ENCODE measurements at regions not wholly inside any gene's neighbourhood (a gene's known extent, or its start where the extent isn't known, plus 50 kb on each side); places are given as distances from the start of the nearest gene placed in this dataset.

DNA sequence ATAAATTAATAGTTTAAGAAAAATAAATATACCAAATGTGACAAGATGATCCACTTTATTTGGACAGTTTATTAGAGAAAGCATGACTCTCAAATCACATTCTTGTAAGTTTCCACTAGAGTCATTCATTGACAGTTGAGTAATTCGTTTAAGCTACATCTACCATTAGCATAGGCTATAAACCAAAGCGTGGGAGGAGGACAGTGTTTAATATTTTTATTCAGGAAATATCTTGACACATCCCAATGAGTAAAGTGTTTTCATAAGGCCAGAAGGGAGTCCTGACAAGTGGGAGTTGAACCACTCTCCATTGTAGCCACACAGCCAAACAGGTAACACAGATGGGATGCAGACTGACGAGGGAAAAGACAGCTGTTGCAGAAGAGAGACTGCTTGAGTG, 386.5 kb upstream of the SEMA3D start:
- ATAC-seq (ENCODE audit: poor library complexity), result no peak
- no peaks in the 10 kb centered on the region for H3K27me3 ChIP-seq (ENCODE audit: control insufficient read depth in 1 of 2, insufficient read depth in 2 of 2, low read length in 2 of 2)
- no peaks in the 10 kb centered on the region for H3K4me1 ChIP-seq (ENCODE audit: insufficient read depth, low read length)
- DNase-seq, result no peak
- no peak overlapping the region for H3K27ac ChIP-seq (ENCODE audit: low read depth in 1 of 2, low read length in 2 of 2)
- H3K9me3 ChIP-seq (ENCODE audit: control insufficient read depth in 1 of 2, insufficient read depth in 1 of 2, low read length in 2 of 2), result peaks cover 0 to 3% of the 10 kb centered on the region in 2 experiments
- no peak overlapping the region for H3K27ac Mint-ChIP-seq
- POLR2A ChIA-PET, result no interaction called here
- no peak overlapping the region for H3K4me3 ChIP-seq (ENCODE audit: low read length)
- H3K4me3 Mint-ChIP-seq, result no peak overlapping the region
- H3K9me3 Mint-ChIP-seq, result no peaks in the 10 kb centered on the region
- H3K27me3 Mint-ChIP-seq, result no peaks in the 10 kb centered on the region
- intact Hi-C loops (cut with DNase I, micrococcal nuclease), result no loop called here
- no peaks in the 10 kb centered on the region for H3K36me3 ChIP-seq (ENCODE audit: insufficient read depth, low read length)
- TF ChIP-seq, protein P1, sequence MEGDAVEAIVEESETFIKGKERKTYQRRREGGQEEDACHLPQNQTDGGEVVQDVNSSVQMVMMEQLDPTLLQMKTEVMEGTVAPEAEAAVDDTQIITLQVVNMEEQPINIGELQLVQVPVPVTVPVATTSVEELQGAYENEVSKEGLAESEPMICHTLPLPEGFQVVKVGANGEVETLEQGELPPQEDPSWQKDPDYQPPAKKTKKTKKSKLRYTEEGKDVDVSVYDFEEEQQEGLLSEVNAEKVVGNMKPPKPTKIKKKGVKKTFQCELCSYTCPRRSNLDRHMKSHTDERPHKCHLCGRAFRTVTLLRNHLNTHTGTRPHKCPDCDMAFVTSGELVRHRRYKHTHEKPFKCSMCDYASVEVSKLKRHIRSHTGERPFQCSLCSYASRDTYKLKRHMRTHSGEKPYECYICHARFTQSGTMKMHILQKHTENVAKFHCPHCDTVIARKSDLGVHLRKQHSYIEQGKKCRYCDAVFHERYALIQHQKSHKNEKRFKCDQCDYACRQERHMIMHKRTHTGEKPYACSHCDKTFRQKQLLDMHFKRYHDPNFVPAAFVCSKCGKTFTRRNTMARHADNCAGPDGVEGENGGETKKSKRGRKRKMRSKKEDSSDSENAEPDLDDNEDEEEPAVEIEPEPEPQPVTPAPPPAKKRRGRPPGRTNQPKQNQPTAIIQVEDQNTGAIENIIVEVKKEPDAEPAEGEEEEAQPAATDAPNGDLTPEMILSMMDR (IDR thresholded peaks at IDR 0.05), result no peak
- CTCF ChIA-PET, result no interaction called here
- H3K4me1 Mint-ChIP-seq (ENCODE audit: low read depth), result no peaks in the 10 kb centered on the region
- no peaks in the 10 kb centered on the region for H3K36me3 Mint-ChIP-seq (ENCODE audit: low read depth)

DNA sequence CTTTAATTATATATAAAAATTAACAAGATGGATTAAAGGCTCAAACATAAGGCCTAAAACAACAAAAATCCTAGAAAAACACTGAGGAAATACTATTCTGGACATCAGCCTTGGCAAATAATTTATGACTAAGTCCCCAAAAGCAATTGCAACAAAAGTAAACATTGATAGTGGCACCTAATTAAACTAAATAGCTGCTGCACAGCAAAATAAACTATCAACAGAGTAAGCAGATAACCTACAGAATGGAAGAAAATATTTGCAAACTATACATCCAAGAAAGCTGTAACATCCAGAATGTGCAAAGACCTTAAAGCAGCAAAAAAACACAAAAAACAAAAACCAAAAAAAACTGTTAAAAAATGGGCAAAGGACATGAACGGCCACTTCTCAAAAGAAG, 384.0 kb upstream of the SEMA3D start:
- Mint-ChIP-seq H3K9me3 (no peaks in the 10 kb centered on the region), H3K4me1 (ENCODE audit: low read depth) (no peaks in the 10 kb centered on the region), H3K27me3 (no peaks in the 10 kb centered on the region), H3K4me3 (no peak overlapping the region), H3K27ac (no peak overlapping the region), H3K36me3 (ENCODE audit: low read depth) (no peaks in the 10 kb centered on the region)
- Histone ChIP-seq H3K9me3 (ENCODE audit: control insufficient read depth in 1 of 2, insufficient read depth in 1 of 2, low read length in 2 of 2) (peaks cover 0 to 6% of the 10 kb centered on the region in 2 experiments), H3K27ac (ENCODE audit: low read depth in 1 of 2, low read length in 2 of 2) (no peak overlapping the region), H3K27me3 (ENCODE audit: control insufficient read depth in 1 of 2, insufficient read depth in 2 of 2, low read length in 2 of 2) (no peaks in the 10 kb centered on the region), H3K4me3 (ENCODE audit: low read length) (no peak overlapping the region), H3K4me1 (ENCODE audit: insufficient read depth, low read length) (no peaks in the 10 kb centered on the region), H3K36me3 (ENCODE audit: insufficient read depth, low read length) (no peaks in the 10 kb centered on the region)
- ChIA-PET CTCF (no interaction called here), POLR2A (no interaction called here)
- ATAC-seq (ENCODE audit: poor library complexity), result no peak
- intact Hi-C loops (cut with DNase I, micrococcal nuclease), result no loop called here
- TF ChIP-seq, protein P1 (IDR thresholded peaks at IDR 0.05), result no peak
- no peak for DNase-seq

DNA sequence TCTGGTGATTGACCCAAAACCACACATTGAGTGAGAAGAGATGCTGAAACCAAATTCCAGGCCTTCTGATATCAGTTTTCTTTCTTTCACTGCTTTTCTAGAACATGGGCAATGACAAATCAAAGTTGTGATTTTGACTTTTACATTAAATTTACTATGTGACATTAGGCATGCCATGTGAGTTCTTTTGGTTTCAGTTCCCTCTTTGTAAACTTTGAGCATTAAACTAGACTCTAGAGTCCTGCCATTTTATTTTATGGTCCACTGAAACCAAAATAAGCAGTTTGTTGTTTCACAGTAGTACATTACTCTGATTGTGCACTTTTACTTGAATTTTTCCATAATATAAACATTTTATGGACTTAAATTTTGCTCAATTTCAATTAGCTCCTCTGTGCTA, 381.1 kb upstream of the SEMA3D start:
- Mint-ChIP-seq H3K4me1 (ENCODE audit: low read depth) (no peaks in the 10 kb centered on the region), H3K27ac (no peak overlapping the region), H3K9me3 (no peaks in the 10 kb centered on the region), H3K27me3 (no peaks in the 10 kb centered on the region), H3K36me3 (ENCODE audit: low read depth) (no peaks in the 10 kb centered on the region), H3K4me3 (no peak overlapping the region)
- TF ChIP-seq, protein P1 (IDR thresholded peaks at IDR 0.05), result no peak
- H3K36me3 ChIP-seq (ENCODE audit: insufficient read depth, low read length), result no peaks in the 10 kb centered on the region
- no peak for DNase-seq
- H3K4me3 ChIP-seq (ENCODE audit: low read length), result no peak overlapping the region
- intact Hi-C loops (cut with DNase I, micrococcal nuclease), result no loop called here
- H3K9me3 ChIP-seq (ENCODE audit: control insufficient read depth in 1 of 2, insufficient read depth in 1 of 2, low read length in 2 of 2), result peaks cover 0 to 4% of the 10 kb centered on the region in 2 experiments
- H3K27ac ChIP-seq (ENCODE audit: low read depth in 1 of 2, low read length in 2 of 2), result no peak overlapping the region
- no peaks in the 10 kb centered on the region for H3K27me3 ChIP-seq (ENCODE audit: control insufficient read depth in 1 of 2, insufficient read depth in 2 of 2, low read length in 2 of 2)
- no peaks in the 10 kb centered on the region for H3K4me1 ChIP-seq (ENCODE audit: insufficient read depth, low read length)
- CTCF ChIA-PET, result no interaction called here
- POLR2A ChIA-PET, result no interaction called here
- no peak for ATAC-seq (ENCODE audit: poor library complexity)

All from CD4-positive, alpha-beta T cell (primary cell).